Activated CD8-positive, alpha-beta memory T cell treated with anti-CD3 and anti-CD28 coated beads, Interleukin-2, amount 50 U/mL, for 4 hours (primary cell): ENCODE measurements at regions not wholly inside any gene's neighbourhood (a gene's known extent, or its start where the extent isn't known, plus 50 kb on each side); places are given as distances from the start of the nearest gene placed in this dataset.
"Not testable (repeated sequence)": the region's sequence is repeated elsewhere in the genome, so short reads cannot be mapped to it uniquely, and the experiment has no call there.

Experiments used
- DNase-seq: peaks from one replicate; pipeline ENCODE4 v3.0.0-alpha.2; 2020

DNA sequence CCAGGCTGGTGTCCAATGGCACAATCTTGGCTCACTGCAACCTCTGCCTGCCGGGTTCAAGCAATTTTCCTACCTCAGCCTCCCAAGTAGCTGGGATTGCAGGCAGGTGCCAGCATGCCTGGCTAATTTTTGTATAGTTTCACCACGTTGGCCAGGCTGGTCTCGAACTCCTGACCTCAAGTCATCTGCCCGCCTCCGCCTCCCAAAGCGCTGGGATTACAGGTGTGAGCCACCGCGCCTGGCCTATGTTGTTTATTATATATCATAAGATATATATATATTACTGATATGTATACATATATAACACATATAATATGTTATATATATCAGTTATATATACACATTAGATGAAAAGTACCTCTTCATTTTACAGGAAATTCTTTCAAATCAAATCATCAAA is 914.7 kb downstream of the FOXD4L5 start:
- not testable (repeated sequence) for DNase-seq

DNA sequence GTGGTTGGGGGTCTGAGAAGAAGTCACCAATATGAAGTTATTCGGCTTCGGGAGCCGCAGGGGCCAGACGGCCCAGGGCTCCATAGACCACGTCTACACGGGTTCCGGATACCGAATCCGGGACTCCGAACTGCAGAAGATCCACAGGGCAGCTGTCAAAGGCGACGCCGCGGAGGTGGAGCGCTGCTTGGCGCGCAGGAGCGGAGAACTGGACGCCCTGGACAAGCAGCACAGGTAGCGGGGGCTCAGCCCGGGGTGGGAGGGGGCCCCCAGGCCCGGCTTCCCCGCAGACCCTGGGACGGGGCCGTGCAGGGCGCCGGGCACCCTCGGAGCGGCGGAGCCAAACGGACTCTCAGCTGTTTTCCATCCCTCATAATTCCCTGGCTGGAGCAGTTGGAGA is 915.4 kb downstream of the FOXD4L5 start:
- not testable (repeated sequence) for DNase-seq

DNA sequence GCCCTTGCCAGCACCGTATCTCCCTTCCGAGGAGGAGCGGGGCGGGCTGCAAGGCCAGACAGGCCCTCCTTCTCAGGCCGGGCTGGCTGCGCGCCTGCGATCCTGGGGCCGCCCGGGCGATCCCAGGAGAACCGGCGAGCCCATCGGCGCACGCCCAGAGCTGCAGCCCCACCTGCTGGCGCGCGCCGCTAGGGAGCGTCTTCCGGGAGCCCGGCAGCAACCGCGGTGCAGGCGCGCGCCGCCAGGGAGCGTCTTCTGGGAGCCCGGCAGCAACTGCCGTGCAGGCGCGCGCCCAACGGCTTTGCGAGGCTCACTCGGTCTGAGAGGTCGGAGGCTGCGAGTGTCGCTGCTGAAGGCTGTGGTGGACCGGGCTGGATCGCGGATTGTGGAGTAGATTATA is 915.9 kb downstream of the FOXD4L5 start:
- peak; percentile 81 for DNase-seq

DNA sequence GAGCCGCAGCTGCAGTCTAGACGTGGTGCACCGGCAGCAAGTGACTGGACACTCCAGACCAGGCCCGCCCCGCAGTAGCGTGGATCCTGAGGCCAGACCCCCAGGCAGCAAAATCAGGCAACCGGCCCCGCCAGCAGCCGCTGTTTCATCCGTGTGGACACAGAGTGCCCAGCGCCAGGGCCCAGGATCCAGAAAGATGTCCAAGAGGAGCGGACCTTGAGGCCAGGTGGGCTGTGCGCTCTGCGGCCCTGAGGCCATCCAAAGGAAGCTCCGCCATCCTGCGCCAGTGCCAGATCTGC is 916.4 kb downstream of the FOXD4L5 start:
- not testable (repeated sequence) for DNase-seq

DNA sequence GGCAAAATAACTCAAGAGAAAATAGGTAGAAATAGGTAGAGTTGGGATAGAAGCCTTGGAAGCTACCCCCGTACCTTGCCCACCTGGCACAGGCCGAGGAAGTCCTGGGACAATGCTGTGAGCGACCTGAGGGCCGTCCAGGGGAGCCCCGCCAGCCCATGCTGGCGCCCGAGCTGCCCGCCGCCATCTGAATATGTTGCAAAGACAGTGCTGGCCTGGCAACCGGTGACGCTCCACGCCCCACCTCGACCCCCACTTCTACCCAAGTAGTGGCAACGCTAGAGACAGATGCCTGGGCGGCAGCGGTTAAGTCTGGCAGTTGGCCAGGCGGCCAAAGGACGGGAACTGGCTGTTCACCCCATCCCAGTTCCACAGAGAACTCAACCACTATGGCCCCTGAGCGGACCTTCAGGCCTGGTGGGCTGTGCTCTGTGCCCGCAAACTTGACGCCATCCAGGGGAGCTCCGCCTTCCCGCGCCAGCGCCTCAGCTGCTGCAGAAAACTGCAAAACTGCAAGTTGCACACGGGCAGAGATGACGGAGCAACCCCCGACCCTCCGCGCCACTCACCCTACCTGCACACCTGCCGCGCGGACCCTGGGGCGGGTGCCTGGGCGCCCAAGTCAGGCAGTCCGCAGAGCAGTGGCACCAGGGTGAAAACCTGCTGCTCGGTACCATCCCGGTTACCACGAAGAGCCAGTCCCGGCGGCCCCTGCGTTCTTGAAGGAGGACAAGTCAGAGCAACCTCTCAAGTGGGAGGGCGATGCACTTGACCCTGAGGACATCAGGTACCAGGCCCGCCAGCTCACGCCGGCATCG is 917.0 kb downstream of the FOXD4L5 start:
- DNase-seq, result peak; percentile 17
